ENCODE measurements at regions not wholly inside any gene's neighbourhood (a gene's known extent, or its start where the extent isn't known, plus 50 kb on each side); places are given as distances from the start of the nearest gene placed in this dataset.

- ChIA-PET POLR2A (no interaction called here), CTCF (ENCODE audit: low intra/inter-chr PET ratio, low total read pairs) (no interaction called here)
These were observed 345.3 kb downstream of the MATN1 start for GRCh38 chr1:30378003-30378596.

More at GRCh38 chr1:30378003-30378596, 345.3 kb downstream of the MATN1 start:
- Histone ChIP-seq H3K27me3 (ENCODE audit: control insufficient read depth in 1 of 2, insufficient read depth in 2 of 2, low read length in 2 of 2) (peaks cover 0 to 3% of the 10 kb centered on the region in 2 experiments; a peak in 1 of 5 replicates), H3K36me3 (replicated peaks in 1 of 2; ENCODE audit: control insufficient read depth in 1 of 2, insufficient read depth in 2 of 2, low read length in 2 of 2) (no peaks in the 10 kb centered on the region), H3K27ac (ENCODE audit: extremely low read length, insufficient read depth, low read length) (no peak overlapping the region), H3K9me3 (ENCODE audit: low read length) (no peaks in the 10 kb centered on the region), H2AFZ (ENCODE audit: low read length) (no peak overlapping the region), H3K79me2 (ENCODE audit: insufficient read depth, low read length) (no peaks in the 10 kb centered on the region), H3K9ac (ENCODE audit: insufficient read depth, low read depth, low read length) (no peak overlapping the region), H4K20me1 (ENCODE audit: insufficient read depth, low read length) (no peaks in the 10 kb centered on the region), H3K4me2 (ENCODE audit: low read depth, low read length) (no peak overlapping the region), H3K4me1 (ENCODE audit: insufficient read depth, low read length) (peaks cover 14% of the 10 kb centered on the region), H3K4me3 (replicated peaks in 1 of 3; ENCODE audit: insufficient read depth in 1 of 3, low read depth in 2 of 3, low read length in 3 of 3) (no peak overlapping the region)
- 0% methylated on average over 1 of the region's 10 CpGs for WGBS (ENCODE audit: low lambda C conversion rate)
- intact Hi-C loops (cut with micrococcal nuclease; ENCODE audit: unreplicated experiment) (no loop called here), in situ Hi-C loops (cut with HindIII; ENCODE audit: extremely low pct_ligation_motif_present, low pct_unique_long_range_greater_than_20kb) (no loop called here)
- FAIRE-seq, result no peak
- no peak for DNase-seq (ENCODE audit: low spot score)
- BruUV-seq (replicated peaks), result no TSS peak
- no peak for ATAC-seq
- TF ChIP-seq ZNF160 (CRISPR knock-in tag; IDR thresholded peaks at IDR 0.05), result no peak
- no peak for TF ChIP-seq KDM5B (CRISPR knock-in tag; IDR thresholded peaks at IDR 0.05; ENCODE audit: borderline replicate concordance)
- TF ChIP-seq BCL6 (CRISPR knock-in tag; IDR thresholded peaks at IDR 0.05), result no peak
- no peak for TF ChIP-seq ZNF670 (CRISPR knock-in tag; IDR thresholded peaks at IDR 0.05; ENCODE audit: borderline replicate concordance)
- no peak for TF ChIP-seq MIXL1 (CRISPR knock-in tag; IDR thresholded peaks at IDR 0.05)
- TF ChIP-seq NFAT5 (CRISPR knock-in tag; IDR thresholded peaks at IDR 0.05), result no peak
